Esophagus squamous epithelium (tissue), 5 donors: ENCODE measurements at regions not wholly inside any gene's neighbourhood (a gene's known extent, or its start where the extent isn't known, plus 50 kb on each side); places are given as distances from the start of the nearest gene placed in this dataset.
"Not testable (repeated sequence)": the region's sequence is repeated elsewhere in the genome, so short reads cannot be mapped to it uniquely, and the experiment has no call there.

ENCODE experiments used
- DNase-seq: peaks from one replicate; lab custom pipeline; 2025; lab: John Stamatoyannopoulos, UW
- H3K27ac ChIP-seq, 4 donors: fragments of 200-600 bp; sonication (generic); one replicate each; pipeline ENCODE4 v1.5.1; 2016 to 2019; ENCODE audit warnings: mild to moderate bottlenecking in 1 of 4
- H3K27me3 ChIP-seq, 4 donors: fragments of 200-600 bp; sonication (generic); 1 replicate in 3 of 4; 2 replicates in 1 of 4; pipeline versions ENCODE4 v1.5.1 to v1.6.0; 2017 to 2021; ENCODE audit warnings: antibody characterized with exemption in 1 of 4
- H3K36me3 ChIP-seq, 3 donors: fragments of 200-600 bp; sonication (generic); one replicate each; pipeline ENCODE4 v1.5.1; 2016 to 2019
- H3K4me1 ChIP-seq, 3 donors: fragments of 200-600 bp; sonication (generic); one replicate each; pipeline ENCODE4 v1.5.1; 2017 to 2019
- H3K4me3 ChIP-seq, 4 donors: fragments of 200-600 bp; sonication (generic); 1 replicate in 3 of 4; 2 replicates in 1 of 4; pipeline ENCODE4 v1.5.1; 2016 to 2019; ENCODE audit warnings: mild to moderate bottlenecking in 2 of 4, moderate library complexity in 1 of 4
- H3K9me3 ChIP-seq, 3 donors: fragments of 200-600 bp; sonication (generic); one replicate each; pipeline ENCODE4 v1.5.1; 2016 to 2019
- POLR2A ChIP-seq, 4 donors: fragments of 450-650 bp; IDR thresholded peaks; one replicate each; pipeline ENCODE4 v1.6.1; 2017; ENCODE audit warnings: antibody characterized with exemption in 4 of 4, mild to moderate bottlenecking in 4 of 4, moderate library complexity in 3 of 4
- WGBS, 2 donors: methylation state at CpG; one replicate each; pipeline ENCODE4 v1.1.5; 2018; 5-methylcytosine and 5-hydroxymethylcytosine counted together
- intact Hi-C: fragments of 100-400 bp; cut with DNase I; formaldehyde crosslinking; loops from one replicate; pipeline ENCODE4 v1.15.0; 2022
- TF ChIP-seq, protein P1 (sequence below), 6 experiments: fragments of 450-650 bp in 4 of 6; fragments of 200-600 bp in 2 of 6; sonication (generic) in 2 of 6; IDR thresholded peaks; one replicate each; pipeline ENCODE4 v1.5.1; 2016 to 2019; ENCODE audit warnings: antibody characterized with exemption in 6 of 6, mild to moderate bottlenecking in 4 of 6, moderate library complexity in 4 of 6
- donor health status: DM: yes; HTN: yes; CAD: no.

DNA sequence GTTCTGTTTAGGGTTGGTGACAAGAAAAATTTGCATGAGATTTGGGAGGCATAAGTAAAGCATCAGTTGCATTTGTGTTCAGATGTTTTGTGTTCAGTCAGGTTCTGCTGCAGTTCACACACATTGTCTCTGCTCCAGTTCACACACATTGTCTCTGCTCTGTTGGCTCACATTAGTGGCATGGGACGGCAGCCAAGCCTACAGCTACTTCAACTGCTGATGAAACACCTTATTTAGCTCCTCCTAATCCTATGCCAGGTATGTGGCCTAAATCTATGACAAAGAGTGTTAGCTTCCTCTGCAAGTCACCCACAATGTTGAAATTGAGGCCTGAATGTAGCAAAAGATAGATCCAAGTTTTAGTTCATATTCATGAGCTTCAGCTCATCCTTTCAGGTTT is 278.1 kb upstream of the SYNCRIP start:
- 43 to 45% methylated on average over 1 of the region's 1 CpG for WGBS, 2 donors
- no peak for DNase-seq
- Histone ChIP-seq H3K27ac (no peak overlapping the region), H3K4me1 (no peaks in the 10 kb centered on the region), H3K27me3 (no peaks in the 10 kb centered on the region), H3K9me3 (no peaks in the 10 kb centered on the region), H3K36me3 (no peaks in the 10 kb centered on the region), H3K4me3 (no peak overlapping the region)
- TF ChIP-seq, protein P1, sequence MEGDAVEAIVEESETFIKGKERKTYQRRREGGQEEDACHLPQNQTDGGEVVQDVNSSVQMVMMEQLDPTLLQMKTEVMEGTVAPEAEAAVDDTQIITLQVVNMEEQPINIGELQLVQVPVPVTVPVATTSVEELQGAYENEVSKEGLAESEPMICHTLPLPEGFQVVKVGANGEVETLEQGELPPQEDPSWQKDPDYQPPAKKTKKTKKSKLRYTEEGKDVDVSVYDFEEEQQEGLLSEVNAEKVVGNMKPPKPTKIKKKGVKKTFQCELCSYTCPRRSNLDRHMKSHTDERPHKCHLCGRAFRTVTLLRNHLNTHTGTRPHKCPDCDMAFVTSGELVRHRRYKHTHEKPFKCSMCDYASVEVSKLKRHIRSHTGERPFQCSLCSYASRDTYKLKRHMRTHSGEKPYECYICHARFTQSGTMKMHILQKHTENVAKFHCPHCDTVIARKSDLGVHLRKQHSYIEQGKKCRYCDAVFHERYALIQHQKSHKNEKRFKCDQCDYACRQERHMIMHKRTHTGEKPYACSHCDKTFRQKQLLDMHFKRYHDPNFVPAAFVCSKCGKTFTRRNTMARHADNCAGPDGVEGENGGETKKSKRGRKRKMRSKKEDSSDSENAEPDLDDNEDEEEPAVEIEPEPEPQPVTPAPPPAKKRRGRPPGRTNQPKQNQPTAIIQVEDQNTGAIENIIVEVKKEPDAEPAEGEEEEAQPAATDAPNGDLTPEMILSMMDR (IDR thresholded peaks at IDR 0.05) = no peak
- no peak for TF ChIP-seq POLR2A (IDR thresholded peaks at IDR 0.05)
- intact Hi-C loops = no loop called here

DNA sequence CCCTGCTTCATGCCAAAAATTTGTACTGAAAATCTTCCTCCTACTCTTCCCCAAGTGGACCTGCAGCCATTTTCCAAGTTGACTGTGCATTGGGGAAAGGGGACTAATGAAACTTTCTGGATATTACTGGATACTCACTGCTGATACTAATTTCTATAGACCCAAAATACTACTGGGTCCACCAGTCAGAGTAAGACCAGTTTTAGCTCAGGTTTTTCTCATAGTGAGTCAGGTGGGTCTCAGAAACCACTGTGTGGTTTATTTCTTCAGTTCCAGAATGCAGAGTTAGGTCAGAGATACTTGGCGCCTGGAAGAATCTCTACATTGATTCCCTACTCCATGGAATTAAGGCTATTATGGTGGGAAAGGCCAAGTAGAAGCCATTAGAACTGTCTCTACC is 274.8 kb upstream of the SYNCRIP start:
- Histone ChIP-seq H3K27me3 (no peaks in the 10 kb centered on the region), H3K36me3 (no peaks in the 10 kb centered on the region), H3K27ac (no peak overlapping the region), H3K4me1 (no peaks in the 10 kb centered on the region), H3K4me3 (no peak overlapping the region), H3K9me3 (no peaks in the 10 kb centered on the region)
- intact Hi-C loops = no loop called here
- DNase-seq = no peak
- whole genome bisulfite sequencing, 2 donors = 44 to 90% methylated on average over 1 of the region's 1 CpG
- TF ChIP-seq, protein P1 (IDR thresholded peaks at IDR 0.05) = no peak
- TF ChIP-seq POLR2A (IDR thresholded peaks at IDR 0.05) = no peak

DNA sequence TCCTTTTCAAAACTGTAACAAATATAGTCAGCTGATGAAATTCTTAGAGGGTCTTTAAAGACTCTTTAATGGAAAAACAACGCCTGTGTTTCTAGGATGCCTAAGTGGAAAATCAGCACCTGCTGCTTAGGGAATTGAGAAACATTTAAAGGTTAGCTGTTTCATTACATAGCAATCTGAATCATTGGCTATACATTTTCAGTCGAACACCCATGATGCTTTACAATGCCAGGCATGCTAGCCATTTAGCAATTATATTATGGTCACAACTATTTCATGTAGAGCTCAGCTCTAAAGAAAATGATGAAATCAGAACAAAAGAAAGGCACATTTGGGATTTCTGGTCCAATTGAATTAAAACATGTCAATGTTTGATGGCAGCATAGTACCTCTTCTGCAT is 270.3 kb upstream of the SYNCRIP start:
- Histone ChIP-seq H3K27ac (no peak overlapping the region), H3K27me3 (no peaks in the 10 kb centered on the region), H3K36me3 (no peaks in the 10 kb centered on the region), H3K9me3 (no peaks in the 10 kb centered on the region), H3K4me3 (no peak overlapping the region), H3K4me1 (no peaks in the 10 kb centered on the region)
- WGBS, 2 donors = 53 to 81% methylated on average over 2 of the region's 2 CpGs
- TF ChIP-seq, protein P1 (IDR thresholded peaks at IDR 0.05) = no peak
- TF ChIP-seq POLR2A (IDR thresholded peaks at IDR 0.05) = no peak
- intact Hi-C loops = no loop called here
- no peak for DNase-seq

DNA sequence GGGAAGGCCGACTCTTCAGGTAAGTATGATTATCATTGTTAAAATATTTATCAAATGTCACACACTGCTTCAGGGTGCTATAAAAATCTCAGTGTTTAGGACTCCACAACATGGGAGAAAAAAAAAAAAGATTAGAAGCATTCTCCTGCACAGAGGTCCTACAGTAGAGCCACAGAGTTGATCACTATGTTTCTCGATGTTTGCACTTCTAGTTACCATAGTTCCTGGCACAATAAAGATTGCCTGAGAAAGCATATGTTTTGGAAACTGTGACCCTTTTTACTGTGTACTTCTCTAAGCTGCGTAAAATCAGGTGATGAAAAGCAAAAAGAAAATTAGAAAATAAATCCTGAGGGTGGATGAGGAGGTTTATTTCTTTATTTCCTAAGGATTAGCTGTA is 269.9 kb upstream of the SYNCRIP start:
- H3K36me3 ChIP-seq = no peaks in the 10 kb centered on the region
- TF ChIP-seq, protein P1 (IDR thresholded peaks at IDR 0.05) = no peak
- no peak for TF ChIP-seq POLR2A (IDR thresholded peaks at IDR 0.05)
- H3K27me3 ChIP-seq = no peaks in the 10 kb centered on the region
- no peaks in the 10 kb centered on the region for H3K9me3 ChIP-seq
- no peaks in the 10 kb centered on the region for H3K4me1 ChIP-seq
- intact Hi-C loops = no loop called here
- no peak for DNase-seq
- 51 to 59% methylated on average over 3 of the region's 3 CpGs for WGBS, 2 donors
- H3K27ac ChIP-seq = no peak overlapping the region
- H3K4me3 ChIP-seq = no peak overlapping the region

DNA sequence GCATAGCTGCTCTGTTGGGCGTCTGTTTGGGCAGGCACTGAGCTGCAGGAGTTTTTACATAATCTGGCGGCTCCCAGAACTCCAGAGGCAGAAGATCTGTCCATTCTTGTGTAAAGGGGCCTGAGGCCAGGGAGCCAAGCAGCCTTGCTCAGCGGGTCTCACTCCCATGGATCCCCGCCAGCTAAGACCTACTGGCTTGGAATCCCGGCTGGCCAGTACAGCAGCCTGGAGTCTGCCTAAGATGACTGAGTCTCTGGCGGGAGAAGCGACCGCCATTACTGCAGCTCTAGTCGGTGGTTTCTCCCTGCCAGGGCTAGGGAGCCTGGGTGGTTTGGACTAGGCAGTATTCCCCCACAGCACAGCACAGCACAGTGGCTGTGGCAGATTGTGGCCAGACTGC is 268.4 kb upstream of the SYNCRIP start:
- no peak for DNase-seq
- 35 to 39% methylated on average over 2 of the region's 9 CpGs for WGBS, 2 donors
- H3K4me3 ChIP-seq = no peak overlapping the region
- no peaks in the 10 kb centered on the region for H3K27me3 ChIP-seq
- H3K4me1 ChIP-seq = no peaks in the 10 kb centered on the region
- no peaks in the 10 kb centered on the region for H3K36me3 ChIP-seq
- TF ChIP-seq, protein P1 (IDR thresholded peaks at IDR 0.05) = no peak
- H3K27ac ChIP-seq = no peak overlapping the region
- no peaks in the 10 kb centered on the region for H3K9me3 ChIP-seq
- intact Hi-C loops = no loop called here

DNA sequence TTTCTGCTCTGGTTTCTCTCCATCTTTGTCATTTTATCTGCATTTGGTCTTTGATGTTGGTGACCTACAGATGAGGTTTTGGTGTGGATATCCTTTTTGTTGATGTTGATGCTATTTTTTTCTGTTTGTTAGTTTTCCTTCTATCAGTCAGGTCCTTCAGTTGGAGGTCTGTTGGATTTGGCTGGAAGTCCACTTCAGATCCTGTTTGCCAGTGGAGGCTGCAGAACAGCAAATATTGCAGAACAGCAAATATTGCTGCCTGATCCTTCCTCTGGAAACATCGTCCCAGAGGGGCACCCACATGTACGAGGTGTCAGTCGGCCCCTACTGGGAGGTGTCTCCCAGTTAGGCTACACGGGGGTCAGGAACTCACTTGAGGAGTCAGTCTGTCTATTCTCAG is 265.4 kb upstream of the SYNCRIP start:
- 89 to 100% methylated on average over 1 to 4 of the region's 4 CpGs for WGBS, 2 donors
- H3K36me3 ChIP-seq, H3K9me3 ChIP-seq: not testable (repeated sequence)

More for the DNA sequence above, 265.4 kb upstream of the SYNCRIP start:
- H3K27me3 ChIP-seq, H3K4me3 ChIP-seq, DNase-seq, H3K4me1 ChIP-seq, intact Hi-C loops, H3K27ac ChIP-seq: not testable (repeated sequence)
